Fibroblast of skin of left quadriceps (primary cell): ENCODE measurements at regions not wholly inside any gene's neighbourhood (a gene's known extent, or its start where the extent isn't known, plus 50 kb on each side); places are given as distances from the start of the nearest gene placed in this dataset.

Experiments used
- DNase-seq, 2 experiments: peaks; one replicate each; pipeline ENCODE4 v3.0.0-alpha.2; 2013; ENCODE audit warnings: low read depth in 2 of 2

GRCh38 chr11:121800240-121800639 lies 315.8 kb downstream of the BLID start:
- no peak for DNase-seq

- no peak for DNase-seq
These were observed 318.5 kb downstream of the BLID start for GRCh38 chr11:121797496-121797895.

- DNase-seq: no peak
These were observed 320.8 kb downstream of the BLID start for GRCh38 chr11:121795174-121795573.

- DNase-seq: no peak
These were observed 321.3 kb downstream of the BLID start for GRCh38 chr11:121794671-121795141.

- no peak for DNase-seq
These were observed 322.1 kb downstream of the BLID start for GRCh38 chr11:121793916-121794315.

- no peak for DNase-seq
These were observed 322.7 kb downstream of the BLID start for GRCh38 chr11:121793291-121793690.

- DNase-seq: no peak
These were observed 323.8 kb downstream of the BLID start for GRCh38 chr11:121792185-121792584.

- no peak for DNase-seq
These were observed 325.6 kb downstream of the BLID start for GRCh38 chr11:121790430-121790829.

- DNase-seq: no peak
These were observed 328.2 kb upstream of the SORL1-AS1 start for GRCh38 chr11:121780971-121781370.

GRCh38 chr11:121777056-121777455 lies 324.3 kb upstream of the SORL1-AS1 start:
- DNase-seq: peak in 1 of 2 experiments; percentile 17

GRCh38 chr11:121775276-121775675 lies 322.5 kb upstream of the SORL1-AS1 start:
- DNase-seq: no peak

- DNase-seq: no peak
These were observed 320.3 kb upstream of the SORL1-AS1 start for GRCh38 chr11:121773076-121773475.

- no peak for DNase-seq
These were observed 318.3 kb upstream of the SORL1-AS1 start for GRCh38 chr11:121770939-121771595.

GRCh38 chr11:121769191-121769590 lies 316.4 kb upstream of the SORL1-AS1 start:
- DNase-seq: no peak

- DNase-seq: no peak
These were observed 314.7 kb upstream of the SORL1-AS1 start for GRCh38 chr11:121767433-121767832.

- no peak for DNase-seq
These were observed 314.2 kb upstream of the SORL1-AS1 start for GRCh38 chr11:121766991-121767390.

GRCh38 chr11:121766166-121766565 lies 313.4 kb upstream of the SORL1-AS1 start:
- no peak for DNase-seq

- no peak for DNase-seq
These were observed 310.8 kb upstream of the SORL1-AS1 start for GRCh38 chr11:121763526-121763925.

GRCh38 chr11:121762820-121763219 lies 310.1 kb upstream of the SORL1-AS1 start:
- DNase-seq: peak; percentile 42 to 45

- DNase-seq: no peak
These were observed 308.4 kb upstream of the SORL1-AS1 start for GRCh38 chr11:121761186-121761585.

GRCh38 chr11:121757480-121758125 lies 304.8 kb upstream of the SORL1-AS1 start:
- no peak for DNase-seq

- DNase-seq: no peak
These were observed 303.1 kb upstream of the SORL1-AS1 start for GRCh38 chr11:121755906-121756305.

- no peak for DNase-seq
These were observed 302.4 kb upstream of the SORL1-AS1 start for GRCh38 chr11:121755191-121755590.
